AG09319 (cell line): ENCODE measurements at regions not wholly inside any gene's neighbourhood (a gene's known extent, or its start where the extent isn't known, plus 50 kb on each side); places are given as distances from the start of the nearest gene placed in this dataset.

Experiments used
- DNase-seq: peaks from one replicate; pipeline ENCODE4 v3.0.0-alpha.2; 2010; ENCODE audit warnings: low read depth; ENCODE audit errors: extremely low read depth
- CTCF ChIP-seq: IDR thresholded peaks from 2 replicates; pipeline ENCODE4 v1.5.1; 2011; ENCODE audit warnings: low read depth, mild to moderate bottlenecking, inconsistent platforms, low read length, moderate library complexity

DNA sequence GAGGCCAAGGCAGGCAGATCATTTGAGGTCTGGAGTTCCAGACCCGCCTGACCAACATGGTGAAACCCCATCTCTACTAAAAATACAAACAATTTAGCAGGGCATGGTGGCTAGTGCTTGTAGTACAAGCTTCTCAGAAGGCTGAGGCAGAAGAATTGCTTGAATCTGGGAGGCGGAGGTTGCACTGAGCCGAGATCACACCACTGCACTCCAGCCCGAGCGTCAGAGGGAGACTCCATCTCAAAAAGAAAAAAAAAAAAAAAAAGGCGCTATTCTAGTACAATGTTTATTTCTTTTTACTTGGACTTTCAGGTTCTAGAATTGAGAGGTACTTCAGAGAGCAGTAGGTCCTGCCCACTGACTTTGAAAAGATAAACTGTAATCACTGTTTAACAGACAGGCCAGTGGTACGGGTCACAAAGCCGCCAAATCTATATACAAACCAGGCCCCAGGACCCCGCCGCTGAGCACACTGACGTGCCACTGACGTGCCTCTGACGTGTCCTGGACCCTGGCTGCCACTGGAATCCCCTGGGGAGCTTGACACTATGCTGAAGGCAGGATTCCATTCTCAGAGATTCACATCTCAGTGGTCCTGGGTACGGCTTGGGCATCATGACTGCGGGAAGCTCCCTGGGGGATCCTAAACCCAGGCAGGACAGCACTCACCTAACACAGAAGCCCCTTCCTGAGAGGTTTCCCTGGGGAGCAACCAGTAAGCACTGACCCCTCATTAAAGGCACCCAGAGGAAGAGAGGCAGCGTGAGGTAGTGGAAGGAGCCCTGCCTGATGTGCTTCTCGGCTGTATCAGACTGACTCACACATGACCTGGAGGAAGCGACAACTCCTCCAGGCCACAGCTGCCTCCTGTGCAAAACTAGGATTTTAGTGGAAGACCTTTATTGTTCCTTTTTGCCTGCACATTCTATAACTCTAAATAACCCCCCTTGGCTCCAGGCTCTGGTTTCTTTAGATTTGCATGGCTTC lies 197.8 kb upstream of the MEIS1 start:
- no peak for DNase-seq
- TF ChIP-seq CTCF, result no peak

DNA sequence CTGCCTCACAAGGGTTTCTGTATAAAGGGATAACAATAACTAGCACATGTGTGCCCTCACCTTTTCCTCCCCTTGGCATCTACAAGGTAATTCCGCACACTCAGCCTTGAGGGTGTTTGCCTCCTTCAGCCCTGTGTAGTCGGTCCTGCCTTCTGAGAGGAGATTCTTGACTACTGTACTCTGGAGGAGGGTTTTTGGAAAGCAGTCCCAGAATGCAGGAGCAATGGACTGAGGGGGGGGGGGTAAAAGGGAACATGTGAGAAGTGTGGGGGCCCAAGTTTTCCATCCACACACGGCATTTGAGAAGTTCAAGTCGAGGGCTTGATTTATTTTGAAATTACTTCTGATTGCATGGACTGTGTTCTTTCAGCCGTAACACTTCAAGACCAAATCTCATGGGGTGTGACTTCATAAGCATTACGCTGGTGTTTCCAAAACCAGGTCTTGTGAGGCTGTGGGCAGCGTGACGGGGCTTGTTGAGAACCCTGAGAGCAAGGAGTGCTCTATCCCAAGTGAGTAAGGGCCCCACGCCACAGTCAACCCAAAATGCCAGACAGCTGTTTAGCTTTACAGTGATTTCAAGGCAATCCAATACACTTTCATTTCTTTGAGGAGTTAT lies 198.7 kb upstream of the MEIS1 start:
- DNase-seq, result no peak
- no peak for TF ChIP-seq CTCF

- no peak for TF ChIP-seq CTCF
- no peak for DNase-seq
Measured at GRCh38 chr2:66235428-66235827, 199.5 kb upstream of the MEIS1 start.

- no peak for TF ChIP-seq CTCF
- DNase-seq, result no peak
Measured at GRCh38 chr2:66233981-66234380, 200.9 kb upstream of the MEIS1 start.

GRCh38 chr2:66228128-66228547 lies 206.8 kb upstream of the MEIS1 start:
- TF ChIP-seq CTCF, result no peak
- DNase-seq, result no peak

DNA sequence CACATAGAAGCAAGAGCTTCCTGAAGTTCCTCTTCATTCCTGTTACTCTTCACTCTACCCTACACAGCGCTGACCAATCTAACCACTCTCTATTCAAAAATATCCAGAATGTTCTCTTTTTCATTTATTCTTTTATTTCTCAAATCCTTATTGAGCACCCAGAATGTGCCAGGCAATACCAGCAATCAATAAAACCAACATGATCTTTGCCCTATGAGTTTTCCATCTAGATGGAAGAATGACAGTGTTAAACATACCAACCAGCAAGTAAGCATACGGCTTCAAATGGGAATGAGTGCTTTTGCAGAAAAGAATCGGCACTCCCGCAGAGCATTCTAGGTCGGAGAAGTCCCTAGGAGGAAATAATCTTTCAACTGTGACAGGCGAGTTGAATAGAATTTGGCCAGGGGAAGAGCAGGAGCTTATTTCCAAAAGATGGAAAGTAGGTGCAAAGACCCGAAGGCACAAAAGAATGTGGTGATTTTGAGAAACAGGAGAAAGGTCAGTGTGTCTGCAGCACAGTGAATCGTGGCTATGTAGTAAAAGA lies 217.8 kb upstream of the MEIS1 start:
- TF ChIP-seq CTCF, result no peak
- DNase-seq, result no peak

- DNase-seq, result no peak
- no peak for TF ChIP-seq CTCF
Measured at GRCh38 chr2:66212749-66213148, 222.2 kb upstream of the MEIS1 start.
